ENCODE measurements at regions not wholly inside any gene's neighbourhood (a gene's known extent, or its start where the extent isn't known, plus 50 kb on each side); places are given as distances from the start of the nearest gene placed in this dataset.
"Not testable (repeated sequence)": the region's sequence is repeated elsewhere in the genome, so short reads cannot be mapped to it uniquely, and the experiment has no call there.

GRCh38 chr11:24384240-24384639 is 112.6 kb upstream of the LUZP2 start:
- no peak for DNase-seq (ENCODE audit: low spot score)

DNA sequence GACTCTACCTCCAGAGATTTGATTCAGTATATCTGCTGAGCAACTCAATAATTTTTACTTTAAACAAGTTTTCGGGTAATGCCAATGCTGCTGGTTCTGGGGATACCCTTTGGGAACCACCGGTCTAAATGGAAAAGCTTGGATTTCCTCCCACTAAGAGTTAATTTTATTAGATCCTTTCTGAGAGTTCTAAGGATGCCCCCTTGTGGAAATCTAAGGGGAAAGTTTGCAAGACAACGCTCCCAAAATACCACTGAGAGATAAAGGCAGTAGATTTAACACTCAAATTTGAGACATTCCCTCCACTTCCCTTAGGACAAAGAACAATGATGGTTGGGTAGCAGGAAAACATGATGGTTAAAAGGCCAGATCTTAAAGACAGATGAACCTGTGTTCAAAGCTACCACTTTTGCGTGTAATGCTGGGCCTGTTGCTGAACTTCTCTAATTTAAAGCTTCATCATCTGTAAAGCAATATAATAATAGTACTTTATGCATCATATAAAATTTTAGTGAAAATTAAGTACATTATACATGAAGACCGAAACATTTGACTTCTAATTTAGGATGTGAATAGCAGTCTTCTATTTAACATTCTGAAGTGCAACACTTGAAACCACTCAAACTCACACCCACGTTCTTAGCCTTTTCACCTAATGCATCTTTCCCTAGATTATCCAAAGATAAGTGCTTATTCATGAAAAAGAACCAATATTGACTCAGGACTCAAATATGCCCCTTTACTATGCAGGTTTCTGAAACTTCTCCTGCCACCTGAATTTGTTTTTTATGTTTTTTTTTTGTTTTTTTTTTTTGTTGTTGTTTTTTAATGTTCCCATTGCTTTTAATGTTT is 110.1 kb upstream of the LUZP2 start:
- DNase-seq (ENCODE audit: low spot score) = no peak

DNA sequence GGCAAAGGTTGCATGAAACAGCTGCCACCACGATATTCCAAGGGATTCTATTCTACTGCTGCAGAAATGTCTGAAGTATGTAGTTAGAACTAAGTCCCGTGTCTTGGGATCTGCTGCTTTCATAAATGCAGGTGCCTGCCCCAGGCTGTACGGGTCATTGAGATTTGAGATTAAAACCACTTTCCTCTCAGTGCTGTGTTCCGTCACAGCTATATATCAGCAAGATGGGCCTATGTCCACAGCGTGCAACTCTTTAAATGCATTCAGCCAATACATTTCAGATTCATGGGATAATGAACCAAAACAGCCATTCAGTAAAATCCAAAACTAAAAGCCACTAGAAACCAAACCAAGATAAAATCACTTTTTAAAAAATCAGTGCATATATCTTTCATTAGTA is 107.3 kb upstream of the LUZP2 start:
- DNase-seq (ENCODE audit: low spot score) = no peak

GRCh38 chr11:24390016-24390415 is 106.8 kb upstream of the LUZP2 start:
- no peak for DNase-seq (ENCODE audit: low spot score)

DNA sequence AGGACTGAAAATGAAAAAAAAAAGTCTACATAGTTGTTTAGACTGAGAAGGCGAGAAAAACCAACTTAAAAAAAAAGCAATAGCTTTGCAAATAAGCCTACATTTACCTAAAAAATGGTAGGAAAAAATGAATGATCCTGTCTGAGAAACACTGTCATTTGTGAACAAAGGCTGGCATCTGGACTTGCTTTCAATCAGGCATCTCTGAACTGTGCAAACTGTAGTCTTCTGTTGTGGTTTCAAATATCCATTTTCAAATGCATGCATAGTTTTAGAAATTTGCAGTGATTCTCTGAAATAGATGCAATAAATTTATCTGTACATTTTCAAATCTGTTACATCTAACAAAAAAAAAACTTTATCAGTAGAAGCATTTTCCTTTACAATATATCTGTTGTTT is 106.1 kb upstream of the LUZP2 start:
- no peak for DNase-seq (ENCODE audit: low spot score)

- DNase-seq (ENCODE audit: low spot score) = no peak
Observed at GRCh38 chr11:24391167-24391566, 105.7 kb upstream of the LUZP2 start.

DNA sequence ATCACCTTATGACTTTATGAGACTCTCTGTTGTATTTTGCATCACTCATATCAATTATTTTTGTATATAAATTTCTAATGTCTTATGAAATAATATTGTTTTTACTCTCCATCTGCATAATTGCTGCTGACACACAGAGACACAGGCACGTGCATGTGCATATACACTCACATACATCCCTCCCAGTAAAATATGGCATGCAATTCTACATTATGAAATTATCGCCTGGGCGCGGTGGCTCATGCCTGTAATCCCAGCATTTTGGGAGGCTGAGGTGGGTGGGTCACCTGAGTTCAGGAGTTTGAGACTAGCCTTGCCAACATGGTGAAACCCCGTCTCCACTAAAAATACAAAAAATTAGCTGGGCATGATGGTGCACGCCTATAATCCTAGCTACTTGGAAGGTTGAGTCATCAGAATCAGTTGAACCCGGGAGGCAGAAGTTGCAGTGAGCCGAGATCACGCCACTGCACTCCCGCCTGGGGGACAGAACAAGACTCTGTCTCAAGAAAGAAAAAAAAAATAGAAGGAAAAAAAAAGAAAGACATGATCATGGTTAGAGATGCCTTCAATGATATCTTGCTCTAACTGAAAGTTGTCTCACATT is 96.7 kb upstream of the LUZP2 start:
- no peak for DNase-seq (ENCODE audit: low spot score)

DNA sequence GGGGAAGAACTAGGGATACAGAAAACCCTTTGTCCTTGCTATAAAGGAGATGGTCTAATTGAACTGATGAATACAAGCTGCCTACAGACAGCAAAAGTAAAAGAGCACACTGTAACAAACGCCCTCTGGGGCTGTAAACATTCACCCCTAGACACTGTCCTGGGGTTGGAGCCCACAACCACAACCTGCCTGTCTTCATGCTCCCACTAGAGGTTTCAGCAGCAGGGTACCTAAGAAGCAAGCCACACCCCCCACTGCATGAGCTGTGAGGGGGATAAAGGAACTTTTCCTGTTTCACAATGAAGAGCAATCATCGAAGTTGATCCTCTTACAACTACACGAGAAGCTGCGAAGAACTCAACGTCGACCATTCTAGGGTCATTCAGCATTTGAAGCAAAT is 90.5 kb upstream of the LUZP2 start:
- DNase-seq (ENCODE audit: low spot score) = no peak

GRCh38 chr11:24406980-24407379 is 89.9 kb upstream of the LUZP2 start:
- no peak for DNase-seq (ENCODE audit: low spot score)

DNA sequence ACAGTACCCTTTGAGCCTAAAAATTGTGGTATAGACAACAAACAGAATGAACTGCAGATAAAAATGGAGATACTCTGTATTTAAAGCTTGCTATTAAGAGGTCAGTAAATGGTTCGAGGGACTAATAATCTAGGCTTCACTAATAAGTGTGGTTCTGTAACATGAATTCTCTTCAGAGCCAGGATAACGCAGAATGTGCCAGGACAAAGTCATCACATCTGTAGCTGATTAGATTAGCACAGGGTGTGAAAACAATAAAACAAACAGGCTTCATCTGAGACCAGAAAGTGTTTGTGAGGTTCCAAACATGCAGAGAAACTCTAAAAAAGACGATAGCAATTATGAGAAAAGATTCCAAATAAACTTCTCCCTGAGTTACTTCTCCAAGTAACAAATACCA is 89.1 kb upstream of the LUZP2 start:
- no peak for DNase-seq (ENCODE audit: low spot score)

DNA sequence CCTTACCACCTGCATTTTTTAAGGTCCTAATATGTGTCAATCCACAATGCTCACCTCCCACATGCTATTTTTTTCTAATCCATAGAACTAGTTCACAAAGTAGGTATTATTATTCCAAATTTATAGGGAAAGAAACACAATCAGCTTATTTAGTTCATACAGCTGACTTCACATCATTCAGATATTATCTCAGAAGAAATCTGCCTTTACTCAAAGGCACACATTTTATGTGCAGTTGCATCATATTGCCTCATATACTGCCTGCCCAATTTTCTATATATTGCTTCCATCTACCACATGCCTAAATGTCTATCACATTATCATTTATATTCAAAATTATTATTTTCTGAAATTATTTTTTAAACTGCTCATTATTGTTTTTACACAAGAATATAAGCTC is 88.7 kb upstream of the LUZP2 start:
- DNase-seq (ENCODE audit: low spot score) = no peak

GRCh38 chr11:24411791-24412190 is 85.1 kb upstream of the LUZP2 start:
- no peak for DNase-seq (ENCODE audit: low spot score)

DNA sequence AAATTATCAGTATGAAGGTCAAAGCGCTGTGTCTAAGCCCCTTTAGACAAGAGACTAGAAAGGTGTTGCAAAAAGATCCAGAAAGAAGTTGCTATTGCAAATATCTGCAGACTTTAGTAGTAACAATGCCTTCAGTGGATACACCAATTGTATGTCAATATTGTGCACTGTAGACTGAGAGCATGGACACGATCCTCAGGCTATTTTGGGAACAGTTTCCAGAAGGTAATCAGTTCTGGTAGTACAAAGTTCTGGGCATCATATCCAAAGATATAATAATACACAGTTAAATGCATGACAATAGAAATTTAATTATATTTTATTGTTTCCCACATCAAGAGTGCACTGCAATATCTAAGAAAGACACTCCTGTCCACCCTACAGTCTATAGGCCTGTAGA is 84.1 kb upstream of the LUZP2 start:
- DNase-seq (ENCODE audit: low spot score) = no peak

DNA sequence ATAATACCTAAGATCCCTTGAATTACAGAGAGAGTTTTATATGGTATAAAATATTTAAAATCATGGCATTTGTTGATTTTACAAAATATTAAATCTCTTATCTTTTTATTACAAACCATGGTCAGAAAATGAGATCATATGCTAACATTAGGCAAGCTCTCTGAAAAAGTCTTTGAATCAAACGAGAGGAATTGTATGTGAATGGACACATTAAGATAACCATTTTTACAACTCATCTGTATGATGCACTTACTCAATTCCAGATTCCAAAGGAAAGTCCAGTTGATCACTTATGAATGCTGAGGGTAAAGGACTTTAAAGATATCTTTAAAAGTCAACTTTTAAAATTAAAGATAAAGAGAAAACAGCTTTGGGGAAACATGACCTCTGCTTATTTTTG is 83.5 kb upstream of the LUZP2 start:
- DNase-seq (ENCODE audit: low spot score) = no peak

- not testable (repeated sequence) for DNase-seq (ENCODE audit: low spot score)
Observed at GRCh38 chr11:24415955-24416636, 80.8 kb upstream of the LUZP2 start.

DNA sequence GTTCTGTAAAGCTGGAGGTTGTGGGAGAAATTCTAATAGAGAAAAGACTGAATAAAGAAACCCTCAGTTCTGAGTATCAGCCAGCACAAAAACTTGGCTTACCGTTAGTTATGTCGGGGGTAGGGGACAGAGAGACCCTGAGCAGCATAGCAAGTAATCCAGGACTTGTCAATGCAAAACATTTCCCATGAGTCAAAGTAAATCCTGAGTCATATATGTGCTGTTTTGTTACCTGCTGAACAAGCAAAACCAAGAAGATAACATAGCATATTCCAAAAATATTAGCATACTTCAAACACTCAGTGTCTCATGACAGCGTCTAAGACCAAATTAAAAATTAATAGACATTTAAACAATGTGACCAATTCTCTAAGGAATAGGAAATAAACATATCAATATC is 75.1 kb upstream of the LUZP2 start:
- DNase-seq (ENCODE audit: low spot score) = no peak

DNA sequence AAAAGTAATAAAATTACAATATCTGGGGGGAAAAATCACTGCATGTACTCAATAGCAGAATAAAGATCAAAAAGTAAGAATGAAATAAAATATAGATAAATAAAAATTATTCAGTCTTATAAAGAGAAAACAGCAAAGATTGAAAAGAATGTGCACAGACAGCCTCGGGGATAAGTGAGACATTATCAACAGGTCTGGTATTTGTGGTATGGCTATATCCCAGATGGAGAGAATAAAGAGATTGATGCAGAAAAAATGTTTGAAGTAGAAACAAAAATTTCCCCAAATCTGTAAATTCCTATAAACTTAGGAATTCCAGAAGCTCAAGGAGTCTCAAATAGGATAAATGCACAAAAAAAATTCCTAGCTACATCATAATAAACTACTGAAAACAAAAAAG is 74.5 kb upstream of the LUZP2 start:
- no peak for DNase-seq (ENCODE audit: low spot score)

DNA sequence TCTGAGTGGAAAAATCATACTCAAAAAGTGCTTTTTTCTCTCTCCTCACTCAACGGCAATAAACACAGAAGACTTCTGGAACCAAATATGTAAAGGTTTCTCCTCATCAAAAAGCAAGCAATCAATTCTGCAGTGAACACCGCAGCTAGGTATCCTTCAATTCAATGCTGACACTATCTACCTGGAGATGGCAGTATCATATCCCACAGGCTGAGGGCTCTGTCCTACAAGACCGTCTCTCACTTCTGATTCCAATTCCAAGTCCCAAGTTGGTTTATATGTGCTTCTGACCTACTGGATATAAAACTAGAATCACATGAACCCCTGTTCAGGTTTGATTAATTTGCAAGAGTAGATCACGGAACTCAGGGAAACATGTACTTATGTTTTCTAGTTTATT is 59.7 kb upstream of the LUZP2 start:
- DNase-seq (ENCODE audit: low spot score) = no peak
